ENCODE measurements at regions not wholly inside any gene's neighbourhood (a gene's known extent, or its start where the extent isn't known, plus 50 kb on each side); places are given as distances from the start of the nearest gene placed in this dataset.
A peak's percentile ranks its signal among the peaks of the same experiment; 100 is the strongest.

DNA sequence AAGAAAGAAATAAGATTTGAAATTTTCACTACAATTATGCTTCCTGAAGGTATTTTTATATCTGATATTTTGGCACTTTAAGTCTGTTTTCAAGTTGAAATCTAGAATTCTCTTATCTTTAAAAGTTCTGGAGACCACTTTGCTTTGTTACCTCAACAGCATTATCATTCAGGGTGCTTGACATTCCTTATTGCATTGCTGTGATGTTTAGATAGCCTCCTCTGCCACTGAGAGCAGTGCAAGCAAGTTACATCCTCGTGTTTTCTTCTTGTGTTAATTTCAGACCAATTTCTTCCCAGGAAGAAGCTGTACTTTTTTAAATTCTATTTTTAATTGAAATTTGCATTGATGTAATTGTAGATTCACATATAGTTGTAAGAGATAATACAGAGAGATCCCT, 333.9 kb upstream of the KIRREL3 start:
- Histone ChIP-seq H3K36me3 (ENCODE audit: insufficient read depth) (no peaks in the 10 kb centered on the region), H4K20me1 (replicated peaks; ENCODE audit: insufficient read depth) (no peaks in the 10 kb centered on the region), H3K4me3 (no peak overlapping the region), H3F3A (replicated peaks; ENCODE audit: low read depth) (no peaks in the 10 kb centered on the region), H3K9me2 (ENCODE audit: insufficient read depth) (peaks cover 3% of the 10 kb centered on the region; the same call in 1 of the 2 replicates), H3K27ac (ENCODE audit: low read depth) (no peak overlapping the region), H3K4me2 (no peak overlapping the region), H3K79me2 (replicated peaks; ENCODE audit: insufficient read depth) (no peaks in the 10 kb centered on the region), H3K27me3 (ENCODE audit: insufficient read depth) (no peaks in the 10 kb centered on the region), H3K4me1 (ENCODE audit: insufficient read depth) (peaks cover 15% of the 10 kb centered on the region), H2AFZ (no peak overlapping the region)
- no peak overlapping the region for H3K4me3 Mint-ChIP-seq
- ATAC-seq (peak; percentile 46), DNase-seq (ENCODE audit: low spot score) (peak; percentile 56)
- TF ChIP-seq JUNB (IDR thresholded peaks at IDR 0.05; ENCODE audit: unreplicated experiment) (no peak), ZNF114 (CRISPR knock-in tag; IDR thresholded peaks at IDR 0.05) (no peak), STAT1 (IDR thresholded peaks at IDR 0.05; ENCODE audit: unreplicated experiment) (no peak), CREB1 (CRISPR knock-in tag; IDR thresholded peaks at IDR 0.05; ENCODE audit: low read depth) (no peak), EZH2phosphoT487 (IDR thresholded peaks at IDR 0.05; ENCODE audit: unreplicated experiment) (no peak), ZNF331 (CRISPR knock-in tag; IDR thresholded peaks at IDR 0.05; ENCODE audit: low read depth) (no peak), EZH2 (IDR thresholded peaks at IDR 0.05; ENCODE audit: low read depth, unreplicated experiment) (no peak), NANOG (IDR thresholded peaks at IDR 0.05; ENCODE audit: borderline replicate concordance) (no peak; the same call in 1 of the 2 replicates), POLR2AphosphoS5 (IDR thresholded peaks at IDR 0.05; ENCODE audit: low read depth) (no peak)
- TF ChIP-seq, protein P1, sequence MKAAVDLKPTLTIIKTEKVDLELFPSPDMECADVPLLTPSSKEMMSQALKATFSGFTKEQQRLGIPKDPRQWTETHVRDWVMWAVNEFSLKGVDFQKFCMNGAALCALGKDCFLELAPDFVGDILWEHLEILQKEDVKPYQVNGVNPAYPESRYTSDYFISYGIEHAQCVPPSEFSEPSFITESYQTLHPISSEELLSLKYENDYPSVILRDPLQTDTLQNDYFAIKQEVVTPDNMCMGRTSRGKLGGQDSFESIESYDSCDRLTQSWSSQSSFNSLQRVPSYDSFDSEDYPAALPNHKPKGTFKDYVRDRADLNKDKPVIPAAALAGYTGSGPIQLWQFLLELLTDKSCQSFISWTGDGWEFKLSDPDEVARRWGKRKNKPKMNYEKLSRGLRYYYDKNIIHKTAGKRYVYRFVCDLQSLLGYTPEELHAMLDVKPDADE (IDR thresholded peaks at IDR 0.05), result no peak
- TF ChIP-seq, protein P2, sequence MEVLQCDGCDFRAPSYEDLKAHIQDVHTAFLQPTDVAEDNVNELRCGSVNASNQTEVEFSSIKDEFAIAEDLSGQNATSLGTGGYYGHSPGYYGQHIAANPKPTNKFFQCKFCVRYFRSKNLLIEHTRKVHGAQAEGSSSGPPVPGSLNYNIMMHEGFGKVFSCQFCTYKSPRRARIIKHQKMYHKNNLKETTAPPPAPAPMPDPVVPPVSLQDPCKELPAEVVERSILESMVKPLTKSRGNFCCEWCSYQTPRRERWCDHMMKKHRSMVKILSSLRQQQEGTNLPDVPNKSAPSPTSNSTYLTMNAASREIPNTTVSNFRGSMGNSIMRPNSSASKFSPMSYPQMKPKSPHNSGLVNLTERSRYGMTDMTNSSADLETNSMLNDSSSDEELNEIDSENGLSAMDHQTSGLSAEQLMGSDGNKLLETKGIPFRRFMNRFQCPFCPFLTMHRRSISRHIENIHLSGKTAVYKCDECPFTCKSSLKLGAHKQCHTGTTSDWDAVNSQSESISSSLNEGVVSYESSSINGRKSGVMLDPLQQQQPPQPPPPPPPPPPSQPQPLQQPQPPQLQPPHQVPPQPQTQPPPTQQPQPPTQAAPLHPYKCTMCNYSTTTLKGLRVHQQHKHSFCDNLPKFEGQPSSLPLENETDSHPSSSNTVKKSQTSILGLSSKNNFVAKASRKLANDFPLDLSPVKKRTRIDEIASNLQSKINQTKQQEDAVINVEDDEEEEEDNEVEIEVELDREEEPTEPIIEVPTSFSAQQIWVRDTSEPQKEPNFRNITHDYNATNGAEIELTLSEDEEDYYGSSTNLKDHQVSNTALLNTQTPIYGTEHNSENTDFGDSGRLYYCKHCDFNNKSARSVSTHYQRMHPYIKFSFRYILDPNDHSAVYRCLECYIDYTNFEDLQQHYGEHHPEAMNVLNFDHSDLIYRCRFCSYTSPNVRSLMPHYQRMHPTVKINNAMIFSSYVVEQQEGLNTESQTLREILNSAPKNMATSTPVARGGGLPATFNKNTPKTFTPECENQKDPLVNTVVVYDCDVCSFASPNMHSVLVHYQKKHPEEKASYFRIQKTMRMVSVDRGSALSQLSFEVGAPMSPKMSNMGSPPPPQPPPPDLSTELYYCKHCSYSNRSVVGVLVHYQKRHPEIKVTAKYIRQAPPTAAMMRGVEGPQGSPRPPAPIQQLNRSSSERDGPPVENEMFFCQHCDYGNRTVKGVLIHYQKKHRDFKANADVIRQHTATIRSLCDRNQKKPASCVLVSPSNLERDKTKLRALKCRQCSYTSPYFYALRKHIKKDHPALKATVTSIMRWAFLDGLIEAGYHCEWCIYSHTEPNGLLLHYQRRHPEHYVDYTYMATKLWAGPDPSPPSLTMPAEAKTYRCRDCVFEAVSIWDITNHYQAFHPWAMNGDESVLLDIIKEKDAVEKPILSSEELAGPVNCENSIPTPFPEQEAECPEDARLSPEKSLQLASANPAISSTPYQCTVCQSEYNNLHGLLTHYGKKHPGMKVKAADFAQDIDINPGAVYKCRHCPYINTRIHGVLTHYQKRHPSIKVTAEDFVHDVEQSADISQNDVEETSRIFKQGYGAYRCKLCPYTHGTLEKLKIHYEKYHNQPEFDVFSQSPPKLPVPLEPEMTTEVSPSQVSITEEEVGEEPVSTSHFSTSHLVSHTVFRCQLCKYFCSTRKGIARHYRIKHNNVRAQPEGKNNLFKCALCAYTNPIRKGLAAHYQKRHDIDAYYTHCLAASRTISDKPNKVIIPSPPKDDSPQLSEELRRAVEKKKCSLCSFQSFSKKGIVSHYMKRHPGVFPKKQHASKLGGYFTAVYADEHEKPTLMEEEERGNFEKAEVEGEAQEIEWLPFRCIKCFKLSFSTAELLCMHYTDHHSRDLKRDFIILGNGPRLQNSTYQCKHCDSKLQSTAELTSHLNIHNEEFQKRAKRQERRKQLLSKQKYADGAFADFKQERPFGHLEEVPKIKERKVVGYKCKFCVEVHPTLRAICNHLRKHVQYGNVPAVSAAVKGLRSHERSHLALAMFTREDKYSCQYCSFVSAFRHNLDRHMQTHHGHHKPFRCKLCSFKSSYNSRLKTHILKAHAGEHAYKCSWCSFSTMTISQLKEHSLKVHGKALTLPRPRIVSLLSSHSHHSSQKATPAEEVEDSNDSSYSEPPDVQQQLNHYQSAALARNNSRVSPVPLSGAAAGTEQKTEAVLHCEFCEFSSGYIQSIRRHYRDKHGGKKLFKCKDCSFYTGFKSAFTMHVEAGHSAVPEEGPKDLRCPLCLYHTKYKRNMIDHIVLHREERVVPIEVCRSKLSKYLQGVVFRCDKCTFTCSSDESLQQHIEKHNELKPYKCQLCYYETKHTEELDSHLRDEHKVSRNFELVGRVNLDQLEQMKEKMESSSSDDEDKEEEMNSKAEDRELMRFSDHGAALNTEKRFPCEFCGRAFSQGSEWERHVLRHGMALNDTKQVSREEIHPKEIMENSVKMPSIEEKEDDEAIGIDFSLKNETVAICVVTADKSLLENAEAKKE (CRISPR knock-in tag; IDR thresholded peaks at IDR 0.05), result no peak
- TF ChIP-seq, protein P3, sequence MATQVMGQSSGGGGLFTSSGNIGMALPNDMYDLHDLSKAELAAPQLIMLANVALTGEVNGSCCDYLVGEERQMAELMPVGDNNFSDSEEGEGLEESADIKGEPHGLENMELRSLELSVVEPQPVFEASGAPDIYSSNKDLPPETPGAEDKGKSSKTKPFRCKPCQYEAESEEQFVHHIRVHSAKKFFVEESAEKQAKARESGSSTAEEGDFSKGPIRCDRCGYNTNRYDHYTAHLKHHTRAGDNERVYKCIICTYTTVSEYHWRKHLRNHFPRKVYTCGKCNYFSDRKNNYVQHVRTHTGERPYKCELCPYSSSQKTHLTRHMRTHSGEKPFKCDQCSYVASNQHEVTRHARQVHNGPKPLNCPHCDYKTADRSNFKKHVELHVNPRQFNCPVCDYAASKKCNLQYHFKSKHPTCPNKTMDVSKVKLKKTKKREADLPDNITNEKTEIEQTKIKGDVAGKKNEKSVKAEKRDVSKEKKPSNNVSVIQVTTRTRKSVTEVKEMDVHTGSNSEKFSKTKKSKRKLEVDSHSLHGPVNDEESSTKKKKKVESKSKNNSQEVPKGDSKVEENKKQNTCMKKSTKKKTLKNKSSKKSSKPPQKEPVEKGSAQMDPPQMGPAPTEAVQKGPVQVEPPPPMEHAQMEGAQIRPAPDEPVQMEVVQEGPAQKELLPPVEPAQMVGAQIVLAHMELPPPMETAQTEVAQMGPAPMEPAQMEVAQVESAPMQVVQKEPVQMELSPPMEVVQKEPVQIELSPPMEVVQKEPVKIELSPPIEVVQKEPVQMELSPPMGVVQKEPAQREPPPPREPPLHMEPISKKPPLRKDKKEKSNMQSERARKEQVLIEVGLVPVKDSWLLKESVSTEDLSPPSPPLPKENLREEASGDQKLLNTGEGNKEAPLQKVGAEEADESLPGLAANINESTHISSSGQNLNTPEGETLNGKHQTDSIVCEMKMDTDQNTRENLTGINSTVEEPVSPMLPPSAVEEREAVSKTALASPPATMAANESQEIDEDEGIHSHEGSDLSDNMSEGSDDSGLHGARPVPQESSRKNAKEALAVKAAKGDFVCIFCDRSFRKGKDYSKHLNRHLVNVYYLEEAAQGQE (IDR thresholded peaks at IDR 0.05; ENCODE audit: unreplicated experiment), result no peak
- TF ChIP-seq, protein P4, sequence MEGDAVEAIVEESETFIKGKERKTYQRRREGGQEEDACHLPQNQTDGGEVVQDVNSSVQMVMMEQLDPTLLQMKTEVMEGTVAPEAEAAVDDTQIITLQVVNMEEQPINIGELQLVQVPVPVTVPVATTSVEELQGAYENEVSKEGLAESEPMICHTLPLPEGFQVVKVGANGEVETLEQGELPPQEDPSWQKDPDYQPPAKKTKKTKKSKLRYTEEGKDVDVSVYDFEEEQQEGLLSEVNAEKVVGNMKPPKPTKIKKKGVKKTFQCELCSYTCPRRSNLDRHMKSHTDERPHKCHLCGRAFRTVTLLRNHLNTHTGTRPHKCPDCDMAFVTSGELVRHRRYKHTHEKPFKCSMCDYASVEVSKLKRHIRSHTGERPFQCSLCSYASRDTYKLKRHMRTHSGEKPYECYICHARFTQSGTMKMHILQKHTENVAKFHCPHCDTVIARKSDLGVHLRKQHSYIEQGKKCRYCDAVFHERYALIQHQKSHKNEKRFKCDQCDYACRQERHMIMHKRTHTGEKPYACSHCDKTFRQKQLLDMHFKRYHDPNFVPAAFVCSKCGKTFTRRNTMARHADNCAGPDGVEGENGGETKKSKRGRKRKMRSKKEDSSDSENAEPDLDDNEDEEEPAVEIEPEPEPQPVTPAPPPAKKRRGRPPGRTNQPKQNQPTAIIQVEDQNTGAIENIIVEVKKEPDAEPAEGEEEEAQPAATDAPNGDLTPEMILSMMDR (conservative IDR thresholded peaks at IDR 0.05; ENCODE audit: low read depth in 2 of 2), result no peak
- peaks cover 6% of the 10 kb centered on the region for H3K9me3 Mint-ChIP-seq
- peaks cover 8% of the 10 kb centered on the region; the same call in 1 of the 3 replicates for H3K36me3 Mint-ChIP-seq (ENCODE audit: low read depth)
- no peak overlapping the region for H3K27ac Mint-ChIP-seq
- no peaks in the 10 kb centered on the region for H3K27me3 Mint-ChIP-seq (ENCODE audit: insufficient read depth, low read depth, poor library complexity)
- H3K4me1 Mint-ChIP-seq, result peaks cover 15% of the 10 kb centered on the region

Measured in GM23338 (cell line).